GM12873 (cell line): ENCODE measurements at regions not wholly inside any gene's neighbourhood (a gene's known extent, or its start where the extent isn't known, plus 50 kb on each side); places are given as distances from the start of the nearest gene placed in this dataset.

Source experiments
- CTCF ChIP-seq: IDR thresholded peaks from 2 replicates; pipeline ENCODE4 v1.5.1; 2012; ENCODE audit warnings: low read depth, mild to moderate bottlenecking, moderate library complexity, low read length, control low read depth; ENCODE audit not compliant: insufficient read depth; ENCODE audit errors: missing control alignments

GRCh38 chr6:119830494-119831295 lies 481.1 kb upstream of the MAN1A1 start:
- TF ChIP-seq CTCF = no peak

- no peak for TF ChIP-seq CTCF
These were observed 480.5 kb upstream of the MAN1A1 start for GRCh38 chr6:119830069-119830468.

GRCh38 chr6:119829006-119829405 lies 479.4 kb upstream of the MAN1A1 start:
- no peak for TF ChIP-seq CTCF

GRCh38 chr6:119821380-119821779 lies 471.8 kb upstream of the MAN1A1 start:
- no peak for TF ChIP-seq CTCF

- no peak for TF ChIP-seq CTCF
These were observed 469.3 kb upstream of the MAN1A1 start for GRCh38 chr6:119818876-119819275.

GRCh38 chr6:119814609-119815400 lies 465.2 kb upstream of the MAN1A1 start:
- no peak for TF ChIP-seq CTCF

GRCh38 chr6:119802464-119802863 lies 452.9 kb upstream of the MAN1A1 start:
- TF ChIP-seq CTCF = no peak
